GM23338 (cell line): ENCODE measurements at regions not wholly inside any gene's neighbourhood (a gene's known extent, or its start where the extent isn't known, plus 50 kb on each side); places are given as distances from the start of the nearest gene placed in this dataset.

Experiments used
- ATAC-seq: fragments of 200-7000 bp; cut with Tn5 transposase; 3 replicates; pipeline ENCODE4 v1.9.1; 2020
- DNase-seq: peaks from one replicate; pipeline ENCODE4 v3.0.0-alpha.2; 2015; ENCODE audit warnings: low spot score
- H2AFZ ChIP-seq: fragments of 200-600 bp; sonication (generic); 2 replicates; pipeline ENCODE4 v1.8.0; 2016; ENCODE audit warnings: antibody characterized with exemption, mild to moderate bottlenecking, moderate library complexity
- H3F3A ChIP-seq: fragments of 200-600 bp; sonication (generic); replicated peaks from 2 replicates; pipeline ENCODE4 v1.8.0; 2017; ENCODE audit warnings: antibody characterized with exemption, mixed run types, low read depth
- H3K27ac ChIP-seq: fragments of 200-600 bp; sonication (generic); 2 replicates; pipeline ENCODE4 v1.6.1; 2016; ENCODE audit warnings: low read depth
- H3K27me3 ChIP-seq: fragments of 200-600 bp; sonication (generic); 2 replicates; pipeline ENCODE4 v1.8.0; 2016; ENCODE audit warnings: mild to moderate bottlenecking, mixed run types, moderate library complexity; ENCODE audit not compliant: insufficient read depth
- H3K36me3 ChIP-seq: fragments of 200-600 bp; sonication (generic); 2 replicates; pipeline ENCODE4 v1.8.0; 2016; ENCODE audit warnings: mild to moderate bottlenecking; ENCODE audit not compliant: insufficient read depth
- H3K4me1 ChIP-seq: fragments of 200-600 bp; sonication (generic); 2 replicates; pipeline ENCODE4 v1.8.0; 2016; ENCODE audit warnings: mild to moderate bottlenecking, moderate library complexity; ENCODE audit not compliant: insufficient read depth
- H3K4me2 ChIP-seq: fragments of 200-600 bp; sonication (generic); 2 replicates; pipeline ENCODE4 v1.7.1; 2017; ENCODE audit warnings: mixed run types
- H3K4me3 ChIP-seq: fragments of 200-600 bp; sonication (generic); 2 replicates; pipeline ENCODE4 v1.6.1; 2016; ENCODE audit warnings: mixed run types
- H3K79me2 ChIP-seq: fragments of 200-600 bp; sonication (generic); replicated peaks from 2 replicates; pipeline ENCODE4 v1.8.0; 2017; ENCODE audit warnings: mild to moderate bottlenecking; ENCODE audit not compliant: insufficient read depth
- H3K9me2 ChIP-seq: fragments of 200-600 bp; sonication (generic); 2 replicates; pipeline ENCODE4 v1.8.0; 2017; ENCODE audit not compliant: insufficient read depth
- H4K20me1 ChIP-seq: fragments of 200-600 bp; sonication (generic); replicated peaks from 2 replicates; pipeline ENCODE4 v1.8.0; 2017; ENCODE audit warnings: mild to moderate bottlenecking; ENCODE audit not compliant: insufficient read depth
- H3K27ac Mint-ChIP-seq: 2 replicates; pipeline ENCODE4 v1.8.0; 2020; ENCODE audit warnings: inconsistent platforms, mild to moderate bottlenecking, moderate library complexity, mixed read lengths
- H3K27me3 Mint-ChIP-seq: 3 replicates; pipeline ENCODE4 v1.8.0; 2022; ENCODE audit warnings: low read depth, mild to moderate bottlenecking, moderate library complexity, mixed read lengths, inconsistent platforms; ENCODE audit not compliant: insufficient read depth, poor library complexity
- H3K36me3 Mint-ChIP-seq: 3 replicates; pipeline ENCODE4 v1.8.0; 2021; ENCODE audit warnings: low read depth, mild to moderate bottlenecking, inconsistent platforms, moderate library complexity, mixed read lengths
- H3K4me1 Mint-ChIP-seq: 3 replicates; pipeline ENCODE4 v1.8.0; 2020; ENCODE audit warnings: mild to moderate bottlenecking, inconsistent platforms, mixed read lengths
- H3K4me3 Mint-ChIP-seq: 3 replicates; pipeline ENCODE4 v1.8.0; 2021; ENCODE audit warnings: moderate library complexity, mild to moderate bottlenecking, inconsistent platforms, mixed read lengths
- H3K9me3 Mint-ChIP-seq: 3 replicates; pipeline ENCODE4 v1.8.0; 2020; ENCODE audit warnings: moderate library complexity, mild to moderate bottlenecking, inconsistent platforms, mixed read lengths
- CREB1 ChIP-seq: fragments of 250-450 bp; sonication (Bioruptor Pico); IDR thresholded peaks from 2 replicates; pipeline ENCODE4 v1.5.0; 2020; ENCODE audit warnings: low read depth, mild to moderate bottlenecking, moderate library complexity
- EZH2 ChIP-seq: fragments of 200-600 bp; sonication (generic); IDR thresholded peaks from one replicate; pipeline ENCODE4 v1.8.0; 2017; ENCODE audit warnings: antibody characterized with exemption, mild to moderate bottlenecking, low read depth; ENCODE audit not compliant: unreplicated experiment
- EZH2phosphoT487 ChIP-seq: fragments of 200-600 bp; sonication (generic); IDR thresholded peaks from one replicate; pipeline ENCODE4 v1.8.1; 2018; ENCODE audit warnings: antibody characterized with exemption; ENCODE audit not compliant: unreplicated experiment
- JUNB ChIP-seq: IDR thresholded peaks from one replicate; pipeline ENCODE4 v1.6.1; 2016; ENCODE audit warnings: antibody characterized with exemption; ENCODE audit not compliant: unreplicated experiment
- NANOG ChIP-seq: IDR thresholded peaks from 2 replicates; pipeline ENCODE4 v1.6.1; 2016; ENCODE audit warnings: antibody characterized with exemption, borderline replicate concordance
- POLR2AphosphoS5 ChIP-seq: IDR thresholded peaks from 2 replicates; pipeline ENCODE4 v1.6.1; 2016; ENCODE audit warnings: antibody characterized with exemption, low read depth
- STAT1 ChIP-seq: IDR thresholded peaks from one replicate; pipeline ENCODE4 v1.6.1; 2016; ENCODE audit warnings: antibody characterized with exemption; ENCODE audit not compliant: unreplicated experiment
- ZNF114 ChIP-seq: fragments of 250-450 bp; sonication (Bioruptor Pico); IDR thresholded peaks from 2 replicates; pipeline ENCODE4 v1.5.0; 2020; ENCODE audit warnings: mild to moderate bottlenecking, moderate library complexity
- ZNF331 ChIP-seq: fragments of 250-450 bp; sonication (Bioruptor Pico); IDR thresholded peaks from 2 replicates; pipeline ENCODE4 v1.5.0; 2020; ENCODE audit warnings: low read depth, mild to moderate bottlenecking, moderate library complexity
- TF ChIP-seq, protein P1 (sequence below): IDR thresholded peaks from one replicate; pipeline ENCODE4 v1.6.1; 2018; ENCODE audit warnings: antibody characterized with exemption; ENCODE audit not compliant: unreplicated experiment
- TF ChIP-seq, protein P2 (sequence below), 2 experiments: fragments of 200-600 bp in 1 of 2; sonication (generic) in 1 of 2; conservative IDR thresholded peaks; 2 replicates each; pipeline versions ENCODE4 v1.5.1 to v1.6.1; 2016 to 2017; ENCODE audit warnings: antibody characterized with exemption in 2 of 2, low read depth in 2 of 2, mild to moderate bottlenecking in 2 of 2, moderate library complexity in 1 of 2
- TF ChIP-seq, protein P3 (sequence below): fragments of 250-450 bp; sonication (Bioruptor Pico); IDR thresholded peaks from 2 replicates; pipeline ENCODE4 v1.5.0; 2020; ENCODE audit warnings: mild to moderate bottlenecking, moderate library complexity
- TF ChIP-seq, protein P4 (sequence below): IDR thresholded peaks from 2 replicates; pipeline ENCODE4 v1.6.1; 2016; ENCODE audit warnings: antibody characterized with exemption

DNA sequence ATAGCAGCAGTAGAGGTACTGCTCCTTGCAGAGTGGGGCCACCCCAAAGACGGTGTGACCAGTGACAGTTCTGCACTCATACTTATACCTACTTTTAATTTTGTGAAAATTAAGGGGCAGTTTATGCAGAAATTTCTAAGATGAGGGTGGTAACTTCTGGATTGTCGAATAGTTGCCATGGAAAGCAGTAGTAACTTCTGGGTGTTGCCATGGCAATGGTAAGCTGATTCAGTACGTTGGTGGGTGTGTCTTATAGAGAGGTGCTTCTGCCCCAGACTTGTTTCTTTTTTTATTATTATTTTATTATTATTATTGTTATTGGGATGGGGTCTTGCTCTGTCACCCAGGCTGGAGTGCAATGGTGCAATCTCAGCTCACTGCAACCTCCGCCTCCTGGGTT, 82.8 kb upstream of the L3MBTL4 start (continued):
- TF ChIP-seq, protein P1, sequence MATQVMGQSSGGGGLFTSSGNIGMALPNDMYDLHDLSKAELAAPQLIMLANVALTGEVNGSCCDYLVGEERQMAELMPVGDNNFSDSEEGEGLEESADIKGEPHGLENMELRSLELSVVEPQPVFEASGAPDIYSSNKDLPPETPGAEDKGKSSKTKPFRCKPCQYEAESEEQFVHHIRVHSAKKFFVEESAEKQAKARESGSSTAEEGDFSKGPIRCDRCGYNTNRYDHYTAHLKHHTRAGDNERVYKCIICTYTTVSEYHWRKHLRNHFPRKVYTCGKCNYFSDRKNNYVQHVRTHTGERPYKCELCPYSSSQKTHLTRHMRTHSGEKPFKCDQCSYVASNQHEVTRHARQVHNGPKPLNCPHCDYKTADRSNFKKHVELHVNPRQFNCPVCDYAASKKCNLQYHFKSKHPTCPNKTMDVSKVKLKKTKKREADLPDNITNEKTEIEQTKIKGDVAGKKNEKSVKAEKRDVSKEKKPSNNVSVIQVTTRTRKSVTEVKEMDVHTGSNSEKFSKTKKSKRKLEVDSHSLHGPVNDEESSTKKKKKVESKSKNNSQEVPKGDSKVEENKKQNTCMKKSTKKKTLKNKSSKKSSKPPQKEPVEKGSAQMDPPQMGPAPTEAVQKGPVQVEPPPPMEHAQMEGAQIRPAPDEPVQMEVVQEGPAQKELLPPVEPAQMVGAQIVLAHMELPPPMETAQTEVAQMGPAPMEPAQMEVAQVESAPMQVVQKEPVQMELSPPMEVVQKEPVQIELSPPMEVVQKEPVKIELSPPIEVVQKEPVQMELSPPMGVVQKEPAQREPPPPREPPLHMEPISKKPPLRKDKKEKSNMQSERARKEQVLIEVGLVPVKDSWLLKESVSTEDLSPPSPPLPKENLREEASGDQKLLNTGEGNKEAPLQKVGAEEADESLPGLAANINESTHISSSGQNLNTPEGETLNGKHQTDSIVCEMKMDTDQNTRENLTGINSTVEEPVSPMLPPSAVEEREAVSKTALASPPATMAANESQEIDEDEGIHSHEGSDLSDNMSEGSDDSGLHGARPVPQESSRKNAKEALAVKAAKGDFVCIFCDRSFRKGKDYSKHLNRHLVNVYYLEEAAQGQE = no peak
- TF ChIP-seq STAT1 = no peak

DNA sequence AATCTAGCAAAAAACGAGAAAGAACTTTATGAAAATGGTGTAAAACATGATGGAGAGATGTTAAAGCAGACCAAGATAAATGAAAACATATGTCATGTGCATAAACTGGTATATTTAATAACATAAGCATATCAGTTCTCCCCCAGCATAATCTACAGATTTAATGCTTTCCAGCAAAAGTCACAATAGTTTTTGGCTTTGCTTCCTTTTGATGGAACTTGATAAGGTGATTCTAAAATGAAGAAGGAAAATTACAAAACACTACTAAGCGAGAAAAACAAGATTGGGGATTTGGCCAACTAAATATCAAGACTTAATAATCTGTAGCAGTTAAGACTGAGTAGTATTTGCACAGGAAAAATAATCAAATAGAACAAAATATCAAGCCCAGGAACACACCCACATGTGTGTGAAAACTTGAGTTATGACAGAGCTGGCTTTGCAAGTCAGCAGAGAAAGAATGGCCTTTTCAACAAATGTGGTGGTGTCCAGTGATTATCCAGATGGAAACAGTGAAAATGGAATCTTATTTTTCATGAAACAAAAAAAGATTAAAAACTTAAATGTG, 83.7 kb upstream of the L3MBTL4 start:
- Mint-ChIP-seq H3K36me3 (no peaks in the 10 kb centered on the region), H3K27me3 (no peaks in the 10 kb centered on the region), H3K4me3 (no peak overlapping the region), H3K4me1 (peaks cover 13% of the 10 kb centered on the region), H3K9me3 (no peaks in the 10 kb centered on the region; the same call in 2 of the 3 replicates), H3K27ac (no peak overlapping the region)
- Histone ChIP-seq H3K79me2 (no peaks in the 10 kb centered on the region), H3K27ac (no peak overlapping the region), H3K9me2 (peaks cover 7% of the 10 kb centered on the region), H2AFZ (no peak overlapping the region), H4K20me1 (no peaks in the 10 kb centered on the region), H3K36me3 (no peaks in the 10 kb centered on the region), H3F3A (no peaks in the 10 kb centered on the region), H3K4me1 (peaks cover 11% of the 10 kb centered on the region), H3K27me3 (no peaks in the 10 kb centered on the region), H3K4me2 (no peak overlapping the region), H3K4me3 (no peak overlapping the region)
- DNase-seq = no peak
- no peak for ATAC-seq
- TF ChIP-seq STAT1 (no peak), NANOG (no peak), ZNF331 (CRISPR knock-in tag) (no peak), JUNB (no peak), EZH2phosphoT487 (no peak), ZNF114 (CRISPR knock-in tag) (no peak), CREB1 (CRISPR knock-in tag) (no peak), EZH2 (no peak), POLR2AphosphoS5 (no peak)
- TF ChIP-seq, protein P2, sequence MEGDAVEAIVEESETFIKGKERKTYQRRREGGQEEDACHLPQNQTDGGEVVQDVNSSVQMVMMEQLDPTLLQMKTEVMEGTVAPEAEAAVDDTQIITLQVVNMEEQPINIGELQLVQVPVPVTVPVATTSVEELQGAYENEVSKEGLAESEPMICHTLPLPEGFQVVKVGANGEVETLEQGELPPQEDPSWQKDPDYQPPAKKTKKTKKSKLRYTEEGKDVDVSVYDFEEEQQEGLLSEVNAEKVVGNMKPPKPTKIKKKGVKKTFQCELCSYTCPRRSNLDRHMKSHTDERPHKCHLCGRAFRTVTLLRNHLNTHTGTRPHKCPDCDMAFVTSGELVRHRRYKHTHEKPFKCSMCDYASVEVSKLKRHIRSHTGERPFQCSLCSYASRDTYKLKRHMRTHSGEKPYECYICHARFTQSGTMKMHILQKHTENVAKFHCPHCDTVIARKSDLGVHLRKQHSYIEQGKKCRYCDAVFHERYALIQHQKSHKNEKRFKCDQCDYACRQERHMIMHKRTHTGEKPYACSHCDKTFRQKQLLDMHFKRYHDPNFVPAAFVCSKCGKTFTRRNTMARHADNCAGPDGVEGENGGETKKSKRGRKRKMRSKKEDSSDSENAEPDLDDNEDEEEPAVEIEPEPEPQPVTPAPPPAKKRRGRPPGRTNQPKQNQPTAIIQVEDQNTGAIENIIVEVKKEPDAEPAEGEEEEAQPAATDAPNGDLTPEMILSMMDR (conservative IDR thresholded peaks at IDR 0.05; ENCODE audit: low read depth in 2 of 2) = no peak
- TF ChIP-seq, protein P3, sequence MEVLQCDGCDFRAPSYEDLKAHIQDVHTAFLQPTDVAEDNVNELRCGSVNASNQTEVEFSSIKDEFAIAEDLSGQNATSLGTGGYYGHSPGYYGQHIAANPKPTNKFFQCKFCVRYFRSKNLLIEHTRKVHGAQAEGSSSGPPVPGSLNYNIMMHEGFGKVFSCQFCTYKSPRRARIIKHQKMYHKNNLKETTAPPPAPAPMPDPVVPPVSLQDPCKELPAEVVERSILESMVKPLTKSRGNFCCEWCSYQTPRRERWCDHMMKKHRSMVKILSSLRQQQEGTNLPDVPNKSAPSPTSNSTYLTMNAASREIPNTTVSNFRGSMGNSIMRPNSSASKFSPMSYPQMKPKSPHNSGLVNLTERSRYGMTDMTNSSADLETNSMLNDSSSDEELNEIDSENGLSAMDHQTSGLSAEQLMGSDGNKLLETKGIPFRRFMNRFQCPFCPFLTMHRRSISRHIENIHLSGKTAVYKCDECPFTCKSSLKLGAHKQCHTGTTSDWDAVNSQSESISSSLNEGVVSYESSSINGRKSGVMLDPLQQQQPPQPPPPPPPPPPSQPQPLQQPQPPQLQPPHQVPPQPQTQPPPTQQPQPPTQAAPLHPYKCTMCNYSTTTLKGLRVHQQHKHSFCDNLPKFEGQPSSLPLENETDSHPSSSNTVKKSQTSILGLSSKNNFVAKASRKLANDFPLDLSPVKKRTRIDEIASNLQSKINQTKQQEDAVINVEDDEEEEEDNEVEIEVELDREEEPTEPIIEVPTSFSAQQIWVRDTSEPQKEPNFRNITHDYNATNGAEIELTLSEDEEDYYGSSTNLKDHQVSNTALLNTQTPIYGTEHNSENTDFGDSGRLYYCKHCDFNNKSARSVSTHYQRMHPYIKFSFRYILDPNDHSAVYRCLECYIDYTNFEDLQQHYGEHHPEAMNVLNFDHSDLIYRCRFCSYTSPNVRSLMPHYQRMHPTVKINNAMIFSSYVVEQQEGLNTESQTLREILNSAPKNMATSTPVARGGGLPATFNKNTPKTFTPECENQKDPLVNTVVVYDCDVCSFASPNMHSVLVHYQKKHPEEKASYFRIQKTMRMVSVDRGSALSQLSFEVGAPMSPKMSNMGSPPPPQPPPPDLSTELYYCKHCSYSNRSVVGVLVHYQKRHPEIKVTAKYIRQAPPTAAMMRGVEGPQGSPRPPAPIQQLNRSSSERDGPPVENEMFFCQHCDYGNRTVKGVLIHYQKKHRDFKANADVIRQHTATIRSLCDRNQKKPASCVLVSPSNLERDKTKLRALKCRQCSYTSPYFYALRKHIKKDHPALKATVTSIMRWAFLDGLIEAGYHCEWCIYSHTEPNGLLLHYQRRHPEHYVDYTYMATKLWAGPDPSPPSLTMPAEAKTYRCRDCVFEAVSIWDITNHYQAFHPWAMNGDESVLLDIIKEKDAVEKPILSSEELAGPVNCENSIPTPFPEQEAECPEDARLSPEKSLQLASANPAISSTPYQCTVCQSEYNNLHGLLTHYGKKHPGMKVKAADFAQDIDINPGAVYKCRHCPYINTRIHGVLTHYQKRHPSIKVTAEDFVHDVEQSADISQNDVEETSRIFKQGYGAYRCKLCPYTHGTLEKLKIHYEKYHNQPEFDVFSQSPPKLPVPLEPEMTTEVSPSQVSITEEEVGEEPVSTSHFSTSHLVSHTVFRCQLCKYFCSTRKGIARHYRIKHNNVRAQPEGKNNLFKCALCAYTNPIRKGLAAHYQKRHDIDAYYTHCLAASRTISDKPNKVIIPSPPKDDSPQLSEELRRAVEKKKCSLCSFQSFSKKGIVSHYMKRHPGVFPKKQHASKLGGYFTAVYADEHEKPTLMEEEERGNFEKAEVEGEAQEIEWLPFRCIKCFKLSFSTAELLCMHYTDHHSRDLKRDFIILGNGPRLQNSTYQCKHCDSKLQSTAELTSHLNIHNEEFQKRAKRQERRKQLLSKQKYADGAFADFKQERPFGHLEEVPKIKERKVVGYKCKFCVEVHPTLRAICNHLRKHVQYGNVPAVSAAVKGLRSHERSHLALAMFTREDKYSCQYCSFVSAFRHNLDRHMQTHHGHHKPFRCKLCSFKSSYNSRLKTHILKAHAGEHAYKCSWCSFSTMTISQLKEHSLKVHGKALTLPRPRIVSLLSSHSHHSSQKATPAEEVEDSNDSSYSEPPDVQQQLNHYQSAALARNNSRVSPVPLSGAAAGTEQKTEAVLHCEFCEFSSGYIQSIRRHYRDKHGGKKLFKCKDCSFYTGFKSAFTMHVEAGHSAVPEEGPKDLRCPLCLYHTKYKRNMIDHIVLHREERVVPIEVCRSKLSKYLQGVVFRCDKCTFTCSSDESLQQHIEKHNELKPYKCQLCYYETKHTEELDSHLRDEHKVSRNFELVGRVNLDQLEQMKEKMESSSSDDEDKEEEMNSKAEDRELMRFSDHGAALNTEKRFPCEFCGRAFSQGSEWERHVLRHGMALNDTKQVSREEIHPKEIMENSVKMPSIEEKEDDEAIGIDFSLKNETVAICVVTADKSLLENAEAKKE (CRISPR knock-in tag) = no peak
- TF ChIP-seq, protein P4, sequence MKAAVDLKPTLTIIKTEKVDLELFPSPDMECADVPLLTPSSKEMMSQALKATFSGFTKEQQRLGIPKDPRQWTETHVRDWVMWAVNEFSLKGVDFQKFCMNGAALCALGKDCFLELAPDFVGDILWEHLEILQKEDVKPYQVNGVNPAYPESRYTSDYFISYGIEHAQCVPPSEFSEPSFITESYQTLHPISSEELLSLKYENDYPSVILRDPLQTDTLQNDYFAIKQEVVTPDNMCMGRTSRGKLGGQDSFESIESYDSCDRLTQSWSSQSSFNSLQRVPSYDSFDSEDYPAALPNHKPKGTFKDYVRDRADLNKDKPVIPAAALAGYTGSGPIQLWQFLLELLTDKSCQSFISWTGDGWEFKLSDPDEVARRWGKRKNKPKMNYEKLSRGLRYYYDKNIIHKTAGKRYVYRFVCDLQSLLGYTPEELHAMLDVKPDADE = no peak
